Effector memory CD4-positive, alpha-beta T cell (primary cell): ENCODE measurements at regions not wholly inside any gene's neighbourhood (a gene's known extent, or its start where the extent isn't known, plus 50 kb on each side); places are given as distances from the start of the nearest gene placed in this dataset.

ENCODE experiments used
- DNase-seq, 3 donors: peaks; one replicate each; pipeline ENCODE4 v3.0.0-alpha.2; 2020
- H3K27ac ChIP-seq: 2 replicates; pipeline ENCODE4 v1.7.0; 2013; ENCODE audit warnings: mild to moderate bottlenecking, low read length, moderate library complexity; ENCODE audit not compliant: insufficient read depth, poor library complexity, severe bottlenecking
- H3K27me3 ChIP-seq: replicated peaks from 2 replicates; pipeline ENCODE4 v1.7.0; 2013; ENCODE audit warnings: mild to moderate bottlenecking, low read length; ENCODE audit not compliant: insufficient read depth, control insufficient read depth, poor library complexity, severe bottlenecking
- H3K36me3 ChIP-seq: 2 replicates; pipeline ENCODE4 v1.7.0; 2013; ENCODE audit warnings: mild to moderate bottlenecking, low read length, moderate library complexity; ENCODE audit not compliant: control insufficient read depth, insufficient read depth
- H3K4me1 ChIP-seq: 2 replicates; pipeline ENCODE4 v1.7.0; 2013; ENCODE audit warnings: low read length, mild to moderate bottlenecking; ENCODE audit not compliant: control insufficient read depth, insufficient read depth, poor library complexity, severe bottlenecking
- H3K4me3 ChIP-seq: 2 replicates; pipeline ENCODE4 v1.7.0; 2013; ENCODE audit warnings: low read length, low read depth, mild to moderate bottlenecking; ENCODE audit not compliant: insufficient read depth, poor library complexity, severe bottlenecking
- H3K9me3 ChIP-seq: 2 replicates; pipeline ENCODE4 v1.7.0; 2013; ENCODE audit warnings: mild to moderate bottlenecking, low read length, moderate library complexity; ENCODE audit not compliant: control insufficient read depth

DNA sequence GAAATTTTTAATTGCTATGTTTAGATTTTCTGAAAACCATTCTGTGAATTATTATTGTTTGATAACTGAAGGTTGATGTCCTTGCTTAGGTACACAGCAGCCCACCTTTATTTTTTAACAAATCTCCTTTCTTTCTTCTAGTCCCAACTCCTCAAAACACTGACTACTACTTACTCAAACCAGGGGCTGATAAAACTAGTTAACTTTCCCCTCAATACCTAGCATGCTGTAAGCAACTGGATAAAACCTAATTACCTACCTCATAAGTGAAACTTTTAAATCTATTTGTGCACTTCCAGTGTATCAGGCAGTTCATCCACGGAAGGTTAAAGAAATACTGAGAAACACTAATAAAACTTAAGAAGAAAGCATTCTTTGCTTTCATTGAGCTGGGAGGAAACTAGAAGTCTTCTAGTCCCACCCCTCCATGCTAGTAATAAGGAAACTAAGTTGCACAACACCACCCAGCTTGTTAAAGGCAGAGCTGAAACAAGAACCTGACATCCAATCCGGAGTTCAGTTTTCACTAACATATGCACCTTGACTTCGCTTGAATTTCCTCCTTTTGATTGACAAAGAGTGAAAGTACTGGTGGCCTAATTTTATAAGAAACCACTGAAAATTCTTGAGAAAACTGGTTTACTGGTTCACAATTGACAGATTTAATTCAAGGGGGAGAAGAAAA, 180.2 kb upstream of the TET2 start:
- H3K9me3 ChIP-seq = no peaks in the 10 kb centered on the region
- H3K27me3 ChIP-seq = no peaks in the 10 kb centered on the region
- DNase-seq = no peak
- H3K36me3 ChIP-seq = no peaks in the 10 kb centered on the region
- H3K4me3 ChIP-seq = peak overlapping the region; percentile 7
- H3K27ac ChIP-seq = no peak overlapping the region
- no peaks in the 10 kb centered on the region for H3K4me1 ChIP-seq

DNA sequence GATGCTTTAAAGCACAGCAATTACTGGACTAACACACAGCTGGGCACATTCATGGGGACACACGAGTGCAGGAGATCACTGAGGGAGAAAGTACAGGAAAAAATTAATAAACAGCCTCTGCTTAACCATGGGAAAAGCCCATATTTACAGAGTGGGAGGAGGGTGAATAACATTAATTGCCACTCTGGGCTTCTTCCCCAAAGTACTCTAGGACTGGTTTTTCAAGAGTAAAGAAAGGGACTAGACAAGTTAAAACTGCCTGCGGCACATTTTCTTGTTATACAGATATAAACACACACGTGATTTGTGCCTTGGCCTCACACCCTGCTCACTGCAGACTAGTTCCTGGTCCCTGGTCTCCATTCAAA, 179.7 kb upstream of the TET2 start:
- no peaks in the 10 kb centered on the region for H3K27me3 ChIP-seq
- H3K4me3 ChIP-seq = peak overlapping the region; percentile 7
- no peak overlapping the region for H3K27ac ChIP-seq
- no peaks in the 10 kb centered on the region for H3K9me3 ChIP-seq
- no peaks in the 10 kb centered on the region for H3K4me1 ChIP-seq
- DNase-seq = no peak
- no peaks in the 10 kb centered on the region for H3K36me3 ChIP-seq

DNA sequence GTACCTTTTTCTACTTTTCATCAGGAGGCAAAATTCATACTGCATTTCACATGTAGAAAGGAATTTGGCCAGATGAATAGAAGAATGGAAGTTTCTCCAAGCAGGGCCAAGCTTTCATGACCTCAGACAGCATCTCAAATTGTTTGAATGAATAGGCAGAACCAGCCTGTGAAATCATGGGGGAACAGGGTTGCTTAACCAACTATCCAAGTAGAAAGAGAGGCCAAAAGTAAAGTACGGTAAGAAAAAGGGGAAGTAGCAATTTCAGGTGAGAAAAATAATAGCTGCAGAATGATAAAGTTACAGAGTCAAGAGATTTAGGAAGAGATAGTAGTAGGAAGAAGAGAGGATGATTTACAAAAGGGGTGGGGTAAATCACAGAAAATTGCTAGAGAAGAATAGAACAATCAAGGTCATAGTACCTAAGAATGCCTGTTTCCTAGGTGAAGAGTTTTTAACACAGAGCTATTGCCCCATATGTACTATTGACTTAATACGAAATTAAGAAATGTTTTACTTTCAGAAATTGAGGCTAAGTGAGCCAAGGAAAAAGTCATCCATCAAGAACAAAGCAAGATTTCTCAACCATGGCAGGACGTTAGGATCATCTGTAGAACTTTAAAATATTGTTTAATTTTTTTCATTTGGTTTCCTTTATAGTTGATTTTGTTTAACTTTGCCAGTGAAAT, 177.1 kb upstream of the TET2 start:
- H3K4me1 ChIP-seq = no peaks in the 10 kb centered on the region
- no peaks in the 10 kb centered on the region for H3K9me3 ChIP-seq
- H3K36me3 ChIP-seq = no peaks in the 10 kb centered on the region
- H3K27me3 ChIP-seq = no peaks in the 10 kb centered on the region
- no peak overlapping the region for H3K4me3 ChIP-seq
- DNase-seq = no peak
- H3K27ac ChIP-seq = no peak overlapping the region

DNA sequence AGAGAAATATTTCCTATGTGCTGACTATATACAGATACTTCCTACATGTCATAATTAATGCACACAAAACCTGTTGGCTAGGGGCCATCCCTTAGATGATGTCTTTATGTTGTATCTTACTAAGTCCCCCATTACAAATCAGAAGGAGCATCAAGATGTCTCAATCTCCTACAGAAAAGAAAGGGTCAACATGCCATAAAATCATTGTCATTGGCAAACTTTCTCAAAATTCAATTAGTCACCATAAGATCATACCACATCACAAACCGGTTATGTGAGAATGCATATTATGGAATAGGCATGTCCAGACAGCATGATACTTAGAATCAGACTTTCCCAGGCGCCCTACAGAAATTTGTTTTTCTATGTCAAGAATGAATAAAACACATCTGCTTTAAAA, 175.2 kb upstream of the TET2 start:
- H3K4me1 ChIP-seq = no peaks in the 10 kb centered on the region
- H3K27ac ChIP-seq = no peak overlapping the region
- DNase-seq = no peak
- H3K36me3 ChIP-seq = no peaks in the 10 kb centered on the region
- no peak overlapping the region for H3K4me3 ChIP-seq
- H3K9me3 ChIP-seq = no peaks in the 10 kb centered on the region
- H3K27me3 ChIP-seq = no peaks in the 10 kb centered on the region

DNA sequence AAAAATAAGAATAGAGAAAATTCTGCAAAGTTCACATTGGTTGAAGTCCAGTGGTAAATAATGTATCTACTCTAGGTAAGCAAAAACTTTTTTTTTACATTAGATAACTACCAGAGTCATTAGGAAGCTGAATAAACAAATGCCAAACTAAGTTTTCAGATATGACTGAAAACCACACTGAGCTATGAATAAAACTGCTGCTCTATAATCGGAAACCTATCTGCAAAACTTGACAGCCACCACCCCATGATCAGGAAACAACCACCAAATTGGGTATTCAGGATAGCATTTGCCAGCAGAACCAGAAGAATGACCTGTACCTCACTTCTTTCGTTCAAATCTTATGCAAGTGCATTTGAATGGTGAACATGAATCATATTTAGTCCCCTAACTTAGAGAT, 173.0 kb upstream of the TET2 start:
- Histone ChIP-seq H3K4me1 (no peaks in the 10 kb centered on the region), H3K9me3 (no peaks in the 10 kb centered on the region), H3K27ac (no peak overlapping the region), H3K4me3 (no peak overlapping the region), H3K27me3 (no peaks in the 10 kb centered on the region), H3K36me3 (no peaks in the 10 kb centered on the region)
- no peak for DNase-seq

DNA sequence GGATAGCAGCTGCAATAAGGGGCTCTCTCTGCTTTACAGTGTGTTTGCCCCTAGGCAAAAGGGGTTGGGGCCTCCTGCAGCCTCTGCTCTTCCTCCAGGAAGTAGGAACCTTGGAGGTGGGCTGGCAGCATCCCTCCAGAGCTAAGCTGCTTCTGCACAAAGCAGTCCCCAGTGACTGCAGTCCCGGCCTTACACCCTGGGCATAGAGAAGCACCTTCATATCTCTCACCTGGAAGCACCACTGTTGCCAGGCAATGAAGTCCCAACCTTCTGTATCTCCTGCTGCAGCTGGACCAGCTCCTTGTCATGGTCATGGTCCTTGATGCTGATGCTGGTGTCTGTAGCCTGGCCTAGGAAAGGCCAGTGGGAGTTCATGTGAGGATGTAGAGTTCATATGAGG, 171.1 kb upstream of the TET2 start:
- Histone ChIP-seq H3K4me3 (no peak overlapping the region), H3K27me3 (no peaks in the 10 kb centered on the region), H3K27ac (no peak overlapping the region), H3K4me1 (no peaks in the 10 kb centered on the region), H3K9me3 (no peaks in the 10 kb centered on the region), H3K36me3 (no peaks in the 10 kb centered on the region)
- no peak for DNase-seq

DNA sequence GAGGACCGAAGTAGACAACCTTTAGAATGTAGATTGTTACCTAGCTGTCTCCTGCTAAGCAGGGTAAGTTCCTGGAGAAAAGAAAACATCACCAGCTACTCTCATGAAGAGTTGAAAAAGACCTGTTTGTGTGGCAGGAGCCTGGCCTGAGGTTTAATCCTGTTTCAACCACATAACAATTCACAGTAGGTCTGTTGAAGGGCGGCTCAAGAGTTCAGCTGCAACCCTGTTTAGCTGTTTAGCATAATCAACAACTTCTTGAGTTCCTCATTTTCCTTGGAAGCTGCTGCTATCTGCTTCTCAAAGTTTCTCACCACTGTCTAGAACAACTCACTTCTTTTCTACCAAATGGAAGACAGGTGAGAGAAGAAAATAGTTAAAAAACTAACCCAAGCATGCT, 170.4 kb upstream of the TET2 start:
- Histone ChIP-seq H3K4me1 (no peaks in the 10 kb centered on the region), H3K36me3 (no peaks in the 10 kb centered on the region), H3K9me3 (no peaks in the 10 kb centered on the region), H3K4me3 (no peak overlapping the region), H3K27me3 (no peaks in the 10 kb centered on the region), H3K27ac (no peak overlapping the region)
- no peak for DNase-seq

DNA sequence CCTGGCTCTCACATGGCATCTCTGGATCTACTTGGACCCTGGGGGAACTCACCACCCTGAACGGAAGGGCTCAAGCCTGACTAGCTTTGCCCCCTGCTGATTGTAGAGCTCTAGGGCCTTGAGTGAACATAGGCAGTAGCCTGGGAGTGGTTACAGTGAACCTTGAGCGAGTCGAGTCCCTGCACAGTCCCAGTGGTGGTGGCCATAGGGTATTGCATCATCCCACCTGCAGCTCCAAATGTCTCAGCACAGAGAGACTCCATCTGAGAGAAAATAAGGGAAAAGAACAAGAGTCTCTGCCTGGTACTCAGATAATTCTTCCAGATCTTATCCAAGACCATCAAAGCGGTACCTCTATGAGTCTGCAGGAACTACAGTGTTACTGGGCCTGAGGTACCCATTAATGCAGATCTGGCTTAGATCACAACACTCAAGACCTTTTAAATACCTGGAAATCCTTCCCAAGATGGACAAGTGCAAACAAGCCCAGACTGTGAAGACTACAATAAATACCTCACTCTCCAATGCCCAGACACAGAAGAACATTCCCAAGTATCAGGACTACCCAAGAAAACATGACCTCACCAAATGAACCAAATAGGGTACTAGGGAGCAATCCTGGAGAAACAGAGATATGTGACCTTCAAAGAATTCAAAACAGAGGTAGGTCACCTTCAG, 167.5 kb upstream of the TET2 start:
- Histone ChIP-seq H3K9me3 (no peaks in the 10 kb centered on the region), H3K27ac (no peak overlapping the region), H3K27me3 (no peaks in the 10 kb centered on the region), H3K36me3 (no peaks in the 10 kb centered on the region), H3K4me3 (no peak overlapping the region), H3K4me1 (no peaks in the 10 kb centered on the region)
- no peak for DNase-seq

DNA sequence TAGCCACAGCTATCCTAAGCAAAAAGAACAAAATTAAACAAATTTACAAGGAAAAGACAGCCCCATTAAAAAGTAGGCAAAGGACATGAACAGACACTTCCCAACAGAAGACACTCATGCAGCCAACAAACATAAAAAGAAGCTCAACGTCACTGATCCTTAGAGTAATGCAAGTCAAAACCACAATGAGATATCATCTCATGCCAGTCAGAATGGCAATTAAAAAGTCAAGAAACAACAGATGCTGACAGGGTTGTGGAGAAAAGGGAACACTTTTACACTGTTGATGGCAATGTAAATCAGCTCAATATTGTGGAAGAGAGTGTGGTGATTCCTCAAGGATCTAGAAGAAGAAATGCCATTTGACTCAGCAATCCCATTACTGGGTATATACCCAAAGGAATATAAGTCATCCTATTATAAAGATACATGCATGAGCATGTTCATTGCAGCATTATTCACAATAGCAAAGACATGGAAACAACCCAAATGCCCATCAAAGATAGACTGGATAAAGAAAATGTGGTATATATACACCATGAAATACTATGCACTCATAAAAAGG, 163.0 kb upstream of the TET2 start:
- H3K27me3 ChIP-seq = no peaks in the 10 kb centered on the region
- H3K27ac ChIP-seq = no peak overlapping the region
- H3K36me3 ChIP-seq = no peaks in the 10 kb centered on the region
- H3K4me3 ChIP-seq = no peak overlapping the region
- H3K9me3 ChIP-seq = no peaks in the 10 kb centered on the region
- DNase-seq = no peak
- H3K4me1 ChIP-seq = no peaks in the 10 kb centered on the region

DNA sequence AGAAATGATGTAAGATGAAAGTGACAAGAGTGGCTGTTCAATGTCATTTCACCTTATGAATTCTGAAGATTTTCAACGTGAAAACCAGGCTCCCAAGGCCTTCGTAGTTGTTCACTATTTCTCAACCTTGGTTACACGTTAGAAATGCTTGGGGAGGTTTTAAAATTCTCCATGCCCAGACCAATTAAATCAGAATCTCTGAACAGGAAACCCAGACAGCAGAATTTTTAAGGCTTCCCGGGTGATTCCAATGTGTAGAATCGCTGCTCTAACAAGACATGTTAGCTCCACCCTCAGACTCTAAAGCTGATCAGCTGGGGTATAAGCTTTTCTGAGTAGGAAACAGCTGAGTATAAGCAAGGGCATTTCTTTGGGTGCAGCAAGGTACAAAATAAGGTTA, 160.4 kb upstream of the TET2 start:
- Histone ChIP-seq H3K27me3 (no peaks in the 10 kb centered on the region), H3K36me3 (no peaks in the 10 kb centered on the region), H3K4me1 (no peaks in the 10 kb centered on the region), H3K9me3 (no peaks in the 10 kb centered on the region), H3K27ac (no peak overlapping the region), H3K4me3 (no peak overlapping the region)
- no peak for DNase-seq
